Stomach (tissue), 4 donors: ENCODE measurements at regions not wholly inside any gene's neighbourhood (a gene's known extent, or its start where the extent isn't known, plus 50 kb on each side); places are given as distances from the start of the nearest gene placed in this dataset.

Experiments used
- CTCF ChIP-seq, 7 experiments: fragments of 450-650 bp in 4 of 7; fragments of 200-600 bp in 3 of 7; sonication (generic) in 3 of 7; IDR thresholded peaks; one replicate each; pipeline ENCODE4 v1.5.1; 2016 to 2019; ENCODE audit warnings: antibody characterized with exemption in 7 of 7, control low read depth in 2 of 7, mild to moderate bottlenecking in 1 of 7
- POLR2AphosphoS5 ChIP-seq, 3 donors: sonication (generic); formaldehyde crosslinking; IDR thresholded peaks; one replicate each; pipeline ENCODE4 v1.6.1; 2016; ENCODE audit warnings: antibody characterized with exemption in 3 of 3

- TF ChIP-seq CTCF (IDR thresholded peaks at IDR 0.05) (no peak), POLR2AphosphoS5 (IDR thresholded peaks at IDR 0.05) (no peak)
Measured at GRCh38 chr5:92371889-92372235, 988.7 kb upstream of the ARRDC3 start.
